GM06990 (cell line): ENCODE measurements at regions not wholly inside any gene's neighbourhood (a gene's known extent, or its start where the extent isn't known, plus 50 kb on each side); places are given as distances from the start of the nearest gene placed in this dataset.

Source experiments
- DNase-seq: peaks from one replicate; pipeline ENCODE4 v3.0.0-alpha.2; 2011; ENCODE audit not compliant: insufficient read length; ENCODE audit errors: extremely low read depth
- H3K27me3 ChIP-seq: replicated peaks from 2 replicates; pipeline ENCODE4 v1.6.0; 2011; ENCODE audit warnings: low read length; ENCODE audit not compliant: control insufficient read depth, insufficient read depth
- H3K36me3 ChIP-seq: 2 replicates; pipeline ENCODE4 v1.5.1; 2011; ENCODE audit warnings: low read length; ENCODE audit not compliant: control insufficient read depth, insufficient read depth
- H3K4me3 ChIP-seq: replicated peaks from 2 replicates; pipeline ENCODE4 v1.5.1; 2011; ENCODE audit warnings: low read depth, mild to moderate bottlenecking, control low read depth, low read length
- CTCF ChIP-seq: IDR thresholded peaks from 2 replicates; pipeline ENCODE4 v1.5.1; 2011; ENCODE audit warnings: low read length, control low read depth, mild to moderate bottlenecking, inconsistent platforms; ENCODE audit not compliant: insufficient read depth, poor library complexity, severe bottlenecking

DNA sequence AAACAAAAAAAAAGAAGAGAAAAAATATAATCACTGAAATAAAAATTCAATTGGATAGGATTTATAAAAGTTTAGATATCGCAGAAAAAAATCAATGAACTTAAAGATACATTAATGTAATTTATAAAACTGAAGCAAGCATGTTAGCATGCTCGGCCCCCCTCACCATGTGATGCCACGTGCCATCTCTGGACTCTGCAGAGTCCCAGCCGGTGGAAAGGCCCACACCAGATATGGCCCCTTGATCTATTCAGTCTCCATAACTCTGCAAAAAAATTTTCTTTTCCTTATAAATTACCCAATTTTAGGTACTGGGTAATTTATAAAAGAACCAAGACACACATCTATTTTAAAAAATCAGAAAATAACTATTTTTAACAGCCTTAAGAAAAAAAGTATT lies 476.0 kb upstream of the ANO3 start:
- no peak for DNase-seq
- Histone ChIP-seq H3K36me3 (no peaks in the 10 kb centered on the region), H3K27me3 (no peaks in the 10 kb centered on the region), H3K4me3 (no peak overlapping the region)
- no peak for TF ChIP-seq CTCF

DNA sequence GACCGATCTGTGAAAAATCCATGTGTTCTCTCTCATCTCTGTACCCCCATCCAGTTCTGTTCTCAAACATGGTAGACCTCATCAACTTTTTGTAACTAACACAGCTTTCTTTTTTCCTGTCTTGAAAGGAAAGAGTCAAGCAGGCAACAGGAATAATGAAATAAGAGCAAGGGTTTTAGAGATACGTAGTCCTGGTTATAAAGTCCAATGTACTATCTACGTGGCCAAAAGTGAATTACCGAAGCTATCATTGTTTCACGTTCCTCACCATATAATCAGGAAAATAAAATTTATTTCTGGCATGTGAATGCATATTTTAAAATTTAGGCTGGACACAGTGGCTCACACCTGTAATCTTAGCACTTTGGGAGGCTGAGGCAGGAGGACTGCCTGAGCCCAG lies 472.2 kb upstream of the ANO3 start:
- no peaks in the 10 kb centered on the region for H3K27me3 ChIP-seq
- H3K4me3 ChIP-seq, result no peak overlapping the region
- no peak for DNase-seq
- no peaks in the 10 kb centered on the region for H3K36me3 ChIP-seq
- TF ChIP-seq CTCF, result no peak

- DNase-seq, result no peak
- no peak for TF ChIP-seq CTCF
- H3K27me3 ChIP-seq, result no peaks in the 10 kb centered on the region
- H3K36me3 ChIP-seq, result no peaks in the 10 kb centered on the region
- no peak overlapping the region for H3K4me3 ChIP-seq
These were observed 471.1 kb upstream of the ANO3 start for GRCh38 chr11:25860677-25861450.

- Histone ChIP-seq H3K36me3 (no peaks in the 10 kb centered on the region), H3K27me3 (no peaks in the 10 kb centered on the region), H3K4me3 (no peak overlapping the region)
- no peak for TF ChIP-seq CTCF
- DNase-seq, result no peak
These were observed 469.8 kb upstream of the ANO3 start for GRCh38 chr11:25862159-25862558.

DNA sequence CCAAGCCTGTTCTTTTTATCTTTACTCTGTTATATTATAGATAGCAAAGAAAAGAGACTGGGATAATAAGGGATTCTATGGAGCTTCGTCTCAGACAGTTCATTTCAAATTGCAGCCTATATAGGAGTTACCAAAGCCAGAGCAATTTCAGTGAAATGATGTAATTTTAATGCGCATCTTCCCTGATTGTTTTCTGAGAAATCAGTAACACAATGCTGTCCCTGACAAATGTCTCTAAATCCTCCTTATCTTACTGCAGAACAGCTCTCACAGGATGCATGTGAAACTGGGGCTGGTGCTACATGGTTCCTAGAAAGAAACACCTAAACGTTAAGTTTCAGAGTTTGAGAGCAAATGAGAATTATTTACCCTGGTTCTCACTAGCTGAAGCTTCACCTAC lies 467.9 kb upstream of the ANO3 start:
- H3K36me3 ChIP-seq, result no peaks in the 10 kb centered on the region
- H3K27me3 ChIP-seq, result no peaks in the 10 kb centered on the region
- no peak for DNase-seq
- no peak for TF ChIP-seq CTCF
- H3K4me3 ChIP-seq, result no peak overlapping the region
